Esophagus muscularis mucosa (tissue), 4 donors: ENCODE measurements at regions not wholly inside any gene's neighbourhood (a gene's known extent, or its start where the extent isn't known, plus 50 kb on each side); places are given as distances from the start of the nearest gene placed in this dataset.
"Not testable (repeated sequence)": the region's sequence is repeated elsewhere in the genome, so short reads cannot be mapped to it uniquely, and the experiment has no call there.

ENCODE experiments used
- CTCF ChIP-seq, 3 experiments: fragments of 200-600 bp in 2 of 3; fragments of 450-650 bp in 1 of 3; sonication (generic) in 2 of 3; IDR thresholded peaks; one replicate each; pipeline ENCODE4 v1.5.1; 2017 to 2019; ENCODE audit warnings: antibody characterized with exemption in 3 of 3, mild to moderate bottlenecking in 2 of 3, moderate library complexity in 1 of 3
- EP300 ChIP-seq: sonication (generic); formaldehyde crosslinking; IDR thresholded peaks from one replicate; pipeline ENCODE4 v1.6.1; 2017; ENCODE audit warnings: antibody characterized with exemption
- POLR2AphosphoS5 ChIP-seq, 2 donors: sonication (generic); formaldehyde crosslinking; IDR thresholded peaks; one replicate each; pipeline ENCODE4 v1.6.1; 2017; ENCODE audit warnings: antibody characterized with exemption in 2 of 2

- TF ChIP-seq CTCF (IDR thresholded peaks at IDR 0.05); EP300; POLR2AphosphoS5 (IDR thresholded peaks at IDR 0.05): not testable (repeated sequence)
Observed at GRCh38 chr7:76202-76601, 116.2 kb upstream of the FAM20C start.
